Upper lobe of left lung (tissue), 6 donors: ENCODE measurements at regions not wholly inside any gene's neighbourhood (a gene's known extent, or its start where the extent isn't known, plus 50 kb on each side); places are given as distances from the start of the nearest gene placed in this dataset.

ENCODE experiments used
- ATAC-seq, 2 donors: fragments of 200-7000 bp; cut with Tn5 transposase; one replicate each; pipeline ENCODE4 v1.9.1; 2022; ENCODE audit warnings: mild to moderate bottlenecking in 2 of 2, moderate library complexity in 2 of 2; ENCODE audit not compliant: low FRiP score in 2 of 2
- DNase-seq, 2 donors: peaks; one replicate each; pipeline ENCODE4 v3.0.0-alpha.2; 2019 to 2020
- H3K27ac ChIP-seq, 4 donors: fragments of 200-600 bp; sonication (generic); one replicate each; pipeline ENCODE4 v1.5.1; 2016 to 2019
- H3K27me3 ChIP-seq, 4 donors: fragments of 200-600 bp; sonication (generic); one replicate each; pipeline ENCODE4 v1.5.1; 2017 to 2019
- H3K36me3 ChIP-seq, 4 donors: fragments of 200-600 bp; sonication (generic); one replicate each; pipeline ENCODE4 v1.5.1; 2016 to 2019
- H3K4me1 ChIP-seq, 4 donors: fragments of 200-600 bp; sonication (generic); one replicate each; pipeline ENCODE4 v1.5.1; 2018 to 2019
- H3K4me3 ChIP-seq, 4 donors: fragments of 200-600 bp; sonication (generic); one replicate each; pipeline ENCODE4 v1.5.1; 2017 to 2019; ENCODE audit warnings: mild to moderate bottlenecking in 2 of 4, moderate library complexity in 1 of 4
- H3K9me3 ChIP-seq, 4 donors: fragments of 200-600 bp; sonication (generic); one replicate each; pipeline ENCODE4 v1.5.1; 2018 to 2019
- EP300 ChIP-seq, 4 donors: sonication (generic); formaldehyde crosslinking; IDR thresholded peaks; one replicate each; pipeline ENCODE4 v1.5.1; 2017; ENCODE audit warnings: antibody characterized with exemption in 4 of 4, control low read depth in 2 of 4
- POLR2A ChIP-seq, 4 donors: fragments of 450-650 bp; IDR thresholded peaks; one replicate each; pipeline ENCODE4 v1.5.1; 2016 to 2017; ENCODE audit warnings: antibody characterized with exemption in 4 of 4, mild to moderate bottlenecking in 2 of 4
- POLR2AphosphoS5 ChIP-seq, 2 donors: sonication (generic); formaldehyde crosslinking; IDR thresholded peaks; one replicate each; pipeline ENCODE4 v1.5.1; 2017; ENCODE audit warnings: antibody characterized with exemption in 2 of 2
- WGBS, 2 donors: methylation state at CpG; one replicate each; pipeline ENCODE4 v1.1.5; 2017 to 2018; 5-methylcytosine and 5-hydroxymethylcytosine counted together
- TF ChIP-seq, protein P1 (sequence below), 6 experiments: fragments of 450-650 bp in 4 of 6; fragments of 200-600 bp in 2 of 6; sonication (generic) in 2 of 6; IDR thresholded peaks; one replicate each; pipeline ENCODE4 v1.5.1; 2016 to 2019; ENCODE audit warnings: antibody characterized with exemption in 6 of 6
- donor health status: DM: no; HTN: no; CAD: no; lungs with moderate emphysema.
- donor health status: DM: no; HTN: yes; CAD: no; lungs with severe emphysema.

DNA sequence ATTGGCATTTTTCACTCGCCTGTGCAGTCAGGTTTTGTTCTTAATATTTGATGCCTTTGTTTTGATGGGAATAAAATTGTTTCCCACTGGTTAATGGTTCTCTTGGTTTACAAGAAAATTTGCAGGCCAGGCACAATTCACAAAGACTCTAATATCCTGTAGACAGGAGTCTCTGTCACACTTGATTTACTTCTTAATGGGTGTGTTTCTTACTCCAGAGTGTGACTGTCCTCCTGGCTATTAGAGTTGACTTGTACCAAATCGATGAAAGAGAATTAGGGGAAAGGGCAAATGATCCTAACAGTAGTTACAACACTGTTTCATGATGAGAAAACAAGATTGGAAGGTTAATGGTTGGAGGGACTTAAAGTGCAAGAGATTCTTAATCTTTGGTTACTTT is 142.8 kb upstream of the SV2C start:
- Histone ChIP-seq H3K4me1 (no peaks in the 10 kb centered on the region), H3K4me3 (no peak overlapping the region), H3K9me3 (no peaks in the 10 kb centered on the region), H3K36me3 (no peaks in the 10 kb centered on the region), H3K27ac (no peak overlapping the region), H3K27me3 (no peaks in the 10 kb centered on the region)
- ATAC-seq (no peak), DNase-seq (no peak)
- 71 to 82% methylated on average over 2 of the region's 2 CpGs for WGBS, 2 donors
- TF ChIP-seq POLR2A (IDR thresholded peaks at IDR 0.05) (no peak), POLR2AphosphoS5 (IDR thresholded peaks at IDR 0.05) (no peak), EP300 (IDR thresholded peaks at IDR 0.05) (no peak)
- TF ChIP-seq, protein P1, sequence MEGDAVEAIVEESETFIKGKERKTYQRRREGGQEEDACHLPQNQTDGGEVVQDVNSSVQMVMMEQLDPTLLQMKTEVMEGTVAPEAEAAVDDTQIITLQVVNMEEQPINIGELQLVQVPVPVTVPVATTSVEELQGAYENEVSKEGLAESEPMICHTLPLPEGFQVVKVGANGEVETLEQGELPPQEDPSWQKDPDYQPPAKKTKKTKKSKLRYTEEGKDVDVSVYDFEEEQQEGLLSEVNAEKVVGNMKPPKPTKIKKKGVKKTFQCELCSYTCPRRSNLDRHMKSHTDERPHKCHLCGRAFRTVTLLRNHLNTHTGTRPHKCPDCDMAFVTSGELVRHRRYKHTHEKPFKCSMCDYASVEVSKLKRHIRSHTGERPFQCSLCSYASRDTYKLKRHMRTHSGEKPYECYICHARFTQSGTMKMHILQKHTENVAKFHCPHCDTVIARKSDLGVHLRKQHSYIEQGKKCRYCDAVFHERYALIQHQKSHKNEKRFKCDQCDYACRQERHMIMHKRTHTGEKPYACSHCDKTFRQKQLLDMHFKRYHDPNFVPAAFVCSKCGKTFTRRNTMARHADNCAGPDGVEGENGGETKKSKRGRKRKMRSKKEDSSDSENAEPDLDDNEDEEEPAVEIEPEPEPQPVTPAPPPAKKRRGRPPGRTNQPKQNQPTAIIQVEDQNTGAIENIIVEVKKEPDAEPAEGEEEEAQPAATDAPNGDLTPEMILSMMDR (IDR thresholded peaks at IDR 0.05), result no peak

- ATAC-seq, result no peak
- no peak for DNase-seq
- no peak for TF ChIP-seq POLR2A (IDR thresholded peaks at IDR 0.05)
- TF ChIP-seq EP300 (IDR thresholded peaks at IDR 0.05), result no peak
- TF ChIP-seq POLR2AphosphoS5 (IDR thresholded peaks at IDR 0.05), result no peak
- TF ChIP-seq, protein P1 (IDR thresholded peaks at IDR 0.05), result no peak
- no peak overlapping the region for H3K27ac ChIP-seq
- no peaks in the 10 kb centered on the region for H3K36me3 ChIP-seq
- H3K9me3 ChIP-seq, result no peaks in the 10 kb centered on the region
- H3K27me3 ChIP-seq, result no peaks in the 10 kb centered on the region
- WGBS, 2 donors, result 81 to 92% methylated on average over 4 of the region's 4 CpGs
- no peaks in the 10 kb centered on the region for H3K4me1 ChIP-seq
- no peak overlapping the region for H3K4me3 ChIP-seq
Observed at GRCh38 chr5:75935572-75935971, 147.6 kb upstream of the SV2C start.

- H3K9me3 ChIP-seq, result no peaks in the 10 kb centered on the region
- H3K4me3 ChIP-seq, result no peak overlapping the region
- H3K4me1 ChIP-seq, result no peaks in the 10 kb centered on the region
- no peak overlapping the region for H3K27ac ChIP-seq
- H3K27me3 ChIP-seq, result no peaks in the 10 kb centered on the region
- WGBS, 2 donors, result 46 to 60% methylated on average over 3 of the region's 3 CpGs
- TF ChIP-seq EP300 (IDR thresholded peaks at IDR 0.05) (no peak), POLR2AphosphoS5 (IDR thresholded peaks at IDR 0.05) (no peak), POLR2A (IDR thresholded peaks at IDR 0.05) (no peak)
- TF ChIP-seq, protein P1 (IDR thresholded peaks at IDR 0.05), result no peak
- ATAC-seq, result no peak
- H3K36me3 ChIP-seq, result no peaks in the 10 kb centered on the region
- no peak for DNase-seq
Observed at GRCh38 chr5:75933489-75933888, 149.7 kb upstream of the SV2C start.

DNA sequence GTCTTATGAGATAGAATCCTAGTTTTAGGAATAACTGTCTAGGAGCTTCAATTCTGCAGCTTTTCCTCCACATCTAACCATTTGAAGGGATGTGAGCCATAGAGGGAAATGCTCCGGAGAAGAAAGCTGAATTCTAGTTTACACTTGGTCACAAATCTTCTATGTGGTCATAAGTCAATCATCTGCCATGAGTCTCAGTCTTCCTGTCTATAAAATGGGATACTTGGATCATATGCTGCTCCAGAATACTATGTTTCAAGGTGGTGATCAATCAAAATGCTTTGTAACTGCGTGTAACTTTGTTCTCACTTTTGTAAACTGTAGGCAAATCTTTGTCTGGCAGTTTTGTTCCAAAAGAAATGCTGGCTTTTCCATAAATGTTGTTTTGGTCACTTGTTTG is 152.0 kb upstream of the SV2C start:
- WGBS, 2 donors, result 74% methylated on average over 2 of the region's 2 CpGs
- H3K4me1 ChIP-seq, result no peaks in the 10 kb centered on the region
- DNase-seq (no peak), ATAC-seq (no peak)
- no peak overlapping the region for H3K27ac ChIP-seq
- no peaks in the 10 kb centered on the region for H3K27me3 ChIP-seq
- no peaks in the 10 kb centered on the region for H3K9me3 ChIP-seq
- no peaks in the 10 kb centered on the region for H3K36me3 ChIP-seq
- no peak overlapping the region for H3K4me3 ChIP-seq
- TF ChIP-seq POLR2A (IDR thresholded peaks at IDR 0.05) (no peak), POLR2AphosphoS5 (IDR thresholded peaks at IDR 0.05) (no peak), EP300 (IDR thresholded peaks at IDR 0.05) (no peak)
- TF ChIP-seq, protein P1 (IDR thresholded peaks at IDR 0.05), result no peak

DNA sequence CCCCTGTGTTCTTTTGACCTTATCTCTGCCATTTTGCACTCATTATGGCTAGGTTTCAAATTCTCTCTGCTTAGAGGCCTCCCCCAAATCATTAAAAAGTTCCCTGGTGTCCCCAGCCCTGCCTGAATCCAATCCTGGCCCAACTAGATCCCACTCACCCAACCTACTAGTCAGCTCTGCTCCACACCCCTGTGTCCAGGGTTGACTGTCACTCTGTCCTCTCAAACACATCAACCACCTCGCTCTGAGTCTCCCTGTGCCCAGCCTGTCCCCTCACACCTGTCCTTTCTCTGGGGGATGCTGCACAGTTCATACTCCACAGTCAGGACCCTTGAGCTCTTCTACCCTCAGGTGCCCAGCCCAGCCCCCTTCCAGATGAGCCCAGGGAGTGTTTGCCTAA is 154.2 kb upstream of the SV2C start:
- ATAC-seq, result peak in 1 of 2 donors; percentile 34
- Histone ChIP-seq H3K27me3 (no peaks in the 10 kb centered on the region), H3K4me3 (no peak overlapping the region), H3K9me3 (no peaks in the 10 kb centered on the region), H3K36me3 (no peaks in the 10 kb centered on the region), H3K4me1 (no peaks in the 10 kb centered on the region), H3K27ac (no peak overlapping the region)
- TF ChIP-seq POLR2AphosphoS5 (IDR thresholded peaks at IDR 0.05) (no peak), EP300 (IDR thresholded peaks at IDR 0.05) (no peak), POLR2A (IDR thresholded peaks at IDR 0.05) (no peak)
- TF ChIP-seq, protein P1 (IDR thresholded peaks at IDR 0.05), result no peak
- DNase-seq, result no peak
- WGBS, 2 donors, result 64 to 67% methylated on average over 1 of the region's 1 CpG
